Neural progenitor cell (in vitro differentiated cells): ENCODE measurements at regions not wholly inside any gene's neighbourhood (a gene's known extent, or its start where the extent isn't known, plus 50 kb on each side); places are given as distances from the start of the nearest gene placed in this dataset.

Experiments used
- DNase-seq: peaks from one replicate; pipeline ENCODE4 v3.0.0-alpha.2; 2016; ENCODE audit warnings: low spot score
- H2AFZ ChIP-seq: fragments of 200-600 bp; sonication (generic); replicated peaks from 2 replicates; pipeline ENCODE4 v1.6.1; 2016; ENCODE audit warnings: antibody characterized with exemption
- H3F3A ChIP-seq: fragments of 200-600 bp; sonication (generic); 2 replicates; pipeline ENCODE4 v1.6.1; 2016; ENCODE audit warnings: antibody characterized with exemption, low read depth
- H3K27ac ChIP-seq: fragments of 200-600 bp; sonication (generic); 2 replicates; pipeline ENCODE4 v1.5.1; 2016; ENCODE audit warnings: mild to moderate bottlenecking
- H3K27me3 ChIP-seq: fragments of 200-600 bp; sonication (generic); 2 replicates; pipeline ENCODE4 v1.6.1; 2016; ENCODE audit warnings: mild to moderate bottlenecking, moderate library complexity
- H3K36me3 ChIP-seq: fragments of 200-600 bp; sonication (generic); 2 replicates; pipeline ENCODE4 v1.5.1; 2016
- H3K4me1 ChIP-seq: fragments of 200-600 bp; sonication (generic); 2 replicates; pipeline ENCODE4 v1.6.1; 2016; ENCODE audit warnings: mixed run types
- H3K4me2 ChIP-seq: fragments of 200-600 bp; sonication (generic); 2 replicates; pipeline ENCODE4 v1.6.1; 2016
- H3K4me3 ChIP-seq: fragments of 200-600 bp; sonication (generic); 2 replicates; pipeline ENCODE4 v1.5.1; 2016
- H3K79me2 ChIP-seq: fragments of 200-600 bp; sonication (generic); 2 replicates; pipeline ENCODE4 v1.6.1; 2016; ENCODE audit warnings: low read depth
- H3K9ac ChIP-seq: fragments of 200-600 bp; sonication (generic); 2 replicates; pipeline ENCODE4 v1.6.1; 2016
- H3K9me3 ChIP-seq: fragments of 200-600 bp; sonication (generic); 2 replicates; pipeline ENCODE4 v1.5.1; 2016; ENCODE audit warnings: low read depth
- H4K20me1 ChIP-seq: fragments of 200-600 bp; sonication (generic); 2 replicates; pipeline ENCODE4 v1.6.1; 2016; ENCODE audit warnings: low read depth
- H3K27ac Mint-ChIP-seq: 3 replicates; pipeline ENCODE4 v1.8.0; 2021; ENCODE audit warnings: mixed read lengths
- H3K27me3 Mint-ChIP-seq: 2 replicates; pipeline ENCODE4 v1.8.0; 2022; ENCODE audit warnings: low read depth, mild to moderate bottlenecking, inconsistent platforms, moderate library complexity, mixed read lengths; ENCODE audit not compliant: insufficient read depth
- H3K36me3 Mint-ChIP-seq: 3 replicates; pipeline ENCODE4 v1.8.0; 2021; ENCODE audit warnings: mixed read lengths
- H3K4me1 Mint-ChIP-seq: 3 replicates; pipeline ENCODE4 v1.8.0; 2021; ENCODE audit warnings: mixed read lengths
- H3K4me3 Mint-ChIP-seq: 3 replicates; pipeline ENCODE4 v1.8.0; 2021; ENCODE audit warnings: mild to moderate bottlenecking, moderate library complexity, mixed read lengths
- H3K9me3 Mint-ChIP-seq: 3 replicates; pipeline ENCODE4 v1.8.0; 2020; ENCODE audit warnings: mixed read lengths
- EZH2 ChIP-seq: fragments of 200-600 bp; sonication (generic); IDR thresholded peaks from 2 replicates; pipeline ENCODE4 v1.6.1; 2017; ENCODE audit warnings: antibody characterized with exemption, mild to moderate bottlenecking, moderate library complexity
- EZH2phosphoT487 ChIP-seq: fragments of 200-600 bp; sonication (generic); IDR thresholded peaks from 2 replicates; pipeline ENCODE4 v1.6.1; 2017; ENCODE audit warnings: antibody characterized with exemption
- TF ChIP-seq, protein P1 (sequence below): fragments of 200-600 bp; sonication (generic); IDR thresholded peaks from 2 replicates; pipeline ENCODE4 v1.5.1; 2017; ENCODE audit warnings: antibody characterized with exemption, mild to moderate bottlenecking

DNA sequence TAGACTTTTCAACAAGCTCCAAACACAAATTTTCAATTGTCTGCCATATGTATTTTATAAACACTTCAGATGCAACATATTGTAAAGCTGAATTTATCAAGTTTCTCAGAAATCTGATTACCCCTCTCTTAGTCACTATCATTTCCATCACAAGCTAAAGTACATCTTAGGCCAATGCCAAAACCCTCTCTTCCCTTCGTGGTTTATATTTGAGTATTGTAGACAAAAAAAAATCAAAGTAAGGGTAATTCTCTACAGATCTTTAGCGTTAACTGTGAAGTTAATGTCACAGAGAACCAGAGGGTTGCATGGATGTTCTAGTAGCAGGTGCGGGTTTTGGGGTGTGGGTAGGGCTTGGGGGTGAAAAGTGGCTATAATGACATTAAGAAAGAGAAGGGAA lies 387.7 kb upstream of the PTGER4 start:
- TF ChIP-seq, protein P1, sequence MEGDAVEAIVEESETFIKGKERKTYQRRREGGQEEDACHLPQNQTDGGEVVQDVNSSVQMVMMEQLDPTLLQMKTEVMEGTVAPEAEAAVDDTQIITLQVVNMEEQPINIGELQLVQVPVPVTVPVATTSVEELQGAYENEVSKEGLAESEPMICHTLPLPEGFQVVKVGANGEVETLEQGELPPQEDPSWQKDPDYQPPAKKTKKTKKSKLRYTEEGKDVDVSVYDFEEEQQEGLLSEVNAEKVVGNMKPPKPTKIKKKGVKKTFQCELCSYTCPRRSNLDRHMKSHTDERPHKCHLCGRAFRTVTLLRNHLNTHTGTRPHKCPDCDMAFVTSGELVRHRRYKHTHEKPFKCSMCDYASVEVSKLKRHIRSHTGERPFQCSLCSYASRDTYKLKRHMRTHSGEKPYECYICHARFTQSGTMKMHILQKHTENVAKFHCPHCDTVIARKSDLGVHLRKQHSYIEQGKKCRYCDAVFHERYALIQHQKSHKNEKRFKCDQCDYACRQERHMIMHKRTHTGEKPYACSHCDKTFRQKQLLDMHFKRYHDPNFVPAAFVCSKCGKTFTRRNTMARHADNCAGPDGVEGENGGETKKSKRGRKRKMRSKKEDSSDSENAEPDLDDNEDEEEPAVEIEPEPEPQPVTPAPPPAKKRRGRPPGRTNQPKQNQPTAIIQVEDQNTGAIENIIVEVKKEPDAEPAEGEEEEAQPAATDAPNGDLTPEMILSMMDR = no peak
- TF ChIP-seq EZH2 = no peak
- no peak for TF ChIP-seq EZH2phosphoT487
- no peaks in the 10 kb centered on the region for H3K4me1 Mint-ChIP-seq
- H3K27ac Mint-ChIP-seq = no peak overlapping the region
- no peaks in the 10 kb centered on the region for H3K9me3 Mint-ChIP-seq
- DNase-seq = no peak
- no peak overlapping the region for H3K27ac ChIP-seq
- no peaks in the 10 kb centered on the region for H3K79me2 ChIP-seq
- H2AFZ ChIP-seq = no peak overlapping the region
- H3K4me2 ChIP-seq = no peak overlapping the region
- H3K36me3 ChIP-seq = no peaks in the 10 kb centered on the region
- H3K4me3 ChIP-seq = no peak overlapping the region
- no peaks in the 10 kb centered on the region for H3K4me1 ChIP-seq
- no peaks in the 10 kb centered on the region for H3K36me3 Mint-ChIP-seq
- H3K9ac ChIP-seq = no peak overlapping the region
- no peaks in the 10 kb centered on the region for H3K27me3 ChIP-seq
- no peaks in the 10 kb centered on the region for H4K20me1 ChIP-seq
- H3K27me3 Mint-ChIP-seq = no peaks in the 10 kb centered on the region
- H3K4me3 Mint-ChIP-seq = no peak overlapping the region
- no peaks in the 10 kb centered on the region for H3K9me3 ChIP-seq
- no peaks in the 10 kb centered on the region for H3F3A ChIP-seq

DNA sequence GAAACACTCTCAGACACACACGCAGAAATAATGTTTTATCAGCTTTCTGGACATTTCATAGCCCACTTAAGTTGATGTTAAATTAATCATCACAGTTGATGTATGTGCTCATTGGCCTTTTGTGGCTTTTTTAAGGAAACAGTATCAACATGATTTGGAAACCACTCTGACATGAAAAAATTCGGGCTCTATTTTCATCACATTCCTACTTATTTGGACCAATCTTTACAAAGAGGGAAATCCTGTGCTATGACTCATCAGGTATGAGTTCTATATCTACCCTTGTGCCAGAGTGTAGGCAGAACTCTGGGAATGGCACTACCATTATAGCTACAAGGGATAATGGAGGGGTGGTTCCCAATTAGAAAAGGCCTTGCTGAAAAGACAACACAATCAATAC lies 388.4 kb upstream of the PTGER4 start:
- no peak for DNase-seq
- Histone ChIP-seq H3K36me3 (no peaks in the 10 kb centered on the region), H3K27me3 (no peaks in the 10 kb centered on the region), H3K27ac (no peak overlapping the region), H3F3A (no peaks in the 10 kb centered on the region), H3K9ac (no peak overlapping the region), H3K79me2 (no peaks in the 10 kb centered on the region), H3K4me2 (no peak overlapping the region), H2AFZ (no peak overlapping the region), H3K9me3 (no peaks in the 10 kb centered on the region), H4K20me1 (no peaks in the 10 kb centered on the region), H3K4me3 (no peak overlapping the region), H3K4me1 (no peaks in the 10 kb centered on the region)
- no peak overlapping the region for H3K4me3 Mint-ChIP-seq
- no peaks in the 10 kb centered on the region for H3K36me3 Mint-ChIP-seq
- H3K27me3 Mint-ChIP-seq = no peaks in the 10 kb centered on the region
- TF ChIP-seq EZH2phosphoT487 (no peak), EZH2 (no peak)
- TF ChIP-seq, protein P1 = no peak
- no peaks in the 10 kb centered on the region for H3K4me1 Mint-ChIP-seq
- H3K27ac Mint-ChIP-seq = no peak overlapping the region
- H3K9me3 Mint-ChIP-seq = no peaks in the 10 kb centered on the region

DNA sequence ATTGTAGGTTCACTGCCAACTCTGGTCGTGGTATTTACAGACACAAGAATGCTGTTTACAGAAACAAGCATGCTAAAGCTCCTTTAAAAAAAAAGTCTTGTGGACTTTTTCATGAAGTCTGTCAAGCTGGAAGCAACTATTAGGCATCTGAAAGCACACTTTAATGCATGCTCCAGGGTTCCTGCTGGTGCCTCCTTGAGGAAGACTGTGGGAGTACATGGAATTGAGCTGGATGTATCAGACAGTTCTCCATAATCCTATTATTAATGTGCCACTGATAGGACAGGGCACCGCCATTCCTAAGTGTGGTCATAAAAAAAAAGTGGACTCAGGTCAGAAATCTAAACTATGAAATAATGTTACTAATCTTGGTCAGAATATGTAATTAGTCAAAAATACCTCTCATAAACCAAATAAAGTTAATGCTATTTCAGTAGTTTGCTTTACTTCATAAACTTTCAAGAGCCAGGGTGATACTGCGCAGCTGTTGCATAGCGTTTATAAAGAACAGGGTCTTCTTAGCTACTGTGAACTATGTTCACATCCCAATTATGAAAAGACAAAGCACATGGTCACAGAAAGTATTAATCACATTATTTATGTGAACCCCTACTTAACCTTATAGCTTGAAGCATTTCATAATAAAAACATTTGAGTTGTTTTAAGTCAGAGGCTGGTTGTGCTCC lies 390.8 kb upstream of the PTGER4 start:
- no peaks in the 10 kb centered on the region for H3K4me1 Mint-ChIP-seq
- Histone ChIP-seq H3F3A (no peaks in the 10 kb centered on the region), H3K27me3 (no peaks in the 10 kb centered on the region), H3K36me3 (no peaks in the 10 kb centered on the region), H3K27ac (no peak overlapping the region), H3K4me3 (no peak overlapping the region), H3K9me3 (no peaks in the 10 kb centered on the region), H3K9ac (no peak overlapping the region), H4K20me1 (no peaks in the 10 kb centered on the region), H2AFZ (no peak overlapping the region), H3K4me2 (no peak overlapping the region), H3K4me1 (no peaks in the 10 kb centered on the region), H3K79me2 (no peaks in the 10 kb centered on the region)
- DNase-seq = peak; percentile 11
- no peaks in the 10 kb centered on the region for H3K36me3 Mint-ChIP-seq
- H3K9me3 Mint-ChIP-seq = no peaks in the 10 kb centered on the region
- no peak overlapping the region for H3K4me3 Mint-ChIP-seq
- no peak overlapping the region for H3K27ac Mint-ChIP-seq
- H3K27me3 Mint-ChIP-seq = no peaks in the 10 kb centered on the region
- TF ChIP-seq EZH2phosphoT487 (no peak), EZH2 (no peak)
- TF ChIP-seq, protein P1 = peak; percentile 45
